ENCODE measurements at regions not wholly inside any gene's neighbourhood (a gene's known extent, or its start where the extent isn't known, plus 50 kb on each side); places are given as distances from the start of the nearest gene placed in this dataset.

DNA sequence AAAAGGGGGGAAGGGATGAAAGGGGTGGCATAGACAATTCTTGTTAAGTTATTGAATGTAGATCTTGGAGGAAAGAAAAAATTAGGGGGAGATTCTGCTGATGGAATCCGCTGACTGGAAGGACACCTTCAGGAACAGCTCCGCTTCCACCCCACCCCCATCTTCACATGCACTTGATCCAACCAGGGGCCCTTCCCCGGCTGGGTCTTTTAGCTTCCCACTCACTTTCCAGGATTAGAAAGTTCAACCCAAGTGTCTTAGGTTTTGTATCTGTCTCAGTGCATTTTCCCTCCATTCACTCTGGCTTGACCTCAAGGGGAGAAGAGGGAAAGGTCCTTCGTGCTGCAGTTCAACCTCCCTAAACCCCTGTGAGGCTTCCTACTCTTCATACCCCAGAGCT is 141.4 kb downstream of the IRS2 start:
- no peak for DNase-seq
- Histone ChIP-seq H4K91ac (ENCODE audit: low read depth, low read length) (no peak overlapping the region), H2AK5ac (ENCODE audit: low read length) (no peak overlapping the region), H3K4ac (ENCODE audit: low read depth, low read length) (no peak overlapping the region), H2BK12ac (ENCODE audit: low read length) (no peak overlapping the region), H3K27me3 (ENCODE audit: insufficient read depth, low read length) (no peaks in the 10 kb centered on the region), H3K14ac (ENCODE audit: low read length) (no peak overlapping the region), H3K4me3 (ENCODE audit: low read depth, low read length) (no peak overlapping the region), H3K36me3 (ENCODE audit: control insufficient read depth in 1 of 2, insufficient read depth in 2 of 2, low read length in 2 of 2) (no peaks in the 10 kb centered on the region), H3K4me1 (ENCODE audit: control insufficient read depth in 1 of 2, insufficient read depth in 2 of 2, low read length in 2 of 2) (peaks cover 0 to 3% of the 10 kb centered on the region in 2 experiments), H2AFZ (ENCODE audit: insufficient read depth, low read length, poor library complexity) (no peak overlapping the region), H3K9me3 (ENCODE audit: insufficient read depth, low read depth, low read length) (peaks cover 9% of the 10 kb centered on the region), H4K12ac (ENCODE audit: low read depth, low read length) (no peak overlapping the region), H3K23ac (ENCODE audit: low read length) (no peak overlapping the region), H3K18ac (ENCODE audit: low read length) (no peak overlapping the region), H3K4me2 (ENCODE audit: low read length) (no peak overlapping the region), H4K8ac (ENCODE audit: low read depth, low read length) (no peak overlapping the region), H3K79me1 (ENCODE audit: low read length) (no peaks in the 10 kb centered on the region), H3K79me2 (ENCODE audit: control insufficient read depth, insufficient read depth, low read length, poor library complexity) (no peaks in the 10 kb centered on the region), H3K9ac (ENCODE audit: low read length) (no peak overlapping the region), H3K27ac (ENCODE audit: low read depth, low read length) (no peak overlapping the region), H2BK5ac (ENCODE audit: low read depth, low read length, poor library complexity) (no peak overlapping the region), H2BK120ac (ENCODE audit: insufficient read depth, low read length, poor library complexity) (no peak overlapping the region)
- no CpG with 5 or more reads among the region's 4 CpGs for WGBS (ENCODE audit: extremely low coverage, insufficient coverage, insufficient read length)

DNA sequence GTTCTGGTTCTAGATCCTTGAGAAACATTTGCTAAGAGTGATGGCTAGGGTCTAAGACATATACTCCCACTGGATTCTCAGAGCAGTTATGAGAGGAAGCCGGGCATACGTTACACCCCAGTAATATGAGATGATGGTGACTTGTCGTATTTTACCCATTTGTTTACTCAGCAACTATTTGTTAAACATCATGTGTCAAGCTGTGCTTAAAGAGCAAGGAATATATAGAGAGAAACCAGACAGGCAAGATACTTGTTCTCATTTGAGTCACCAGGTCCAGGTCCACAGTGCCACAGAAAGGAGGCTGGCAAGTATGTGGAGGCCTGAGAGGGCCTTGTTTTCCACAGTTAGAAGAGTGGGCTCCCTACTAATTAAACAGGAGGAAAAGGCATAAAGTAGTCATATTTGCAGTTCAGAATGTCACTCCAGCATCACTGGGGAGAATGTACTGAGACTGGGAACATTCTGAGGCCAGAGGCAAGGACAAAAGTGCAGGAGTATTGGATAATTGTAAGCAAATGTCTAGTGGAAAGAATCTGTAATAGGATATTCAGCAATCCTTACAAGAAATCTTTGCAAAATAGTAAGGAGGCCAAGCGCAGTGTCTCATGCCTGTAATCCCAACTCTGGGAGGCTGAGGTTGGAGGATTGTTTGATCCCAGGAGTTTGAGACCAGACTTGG is 142.2 kb downstream of the IRS2 start:
- Histone ChIP-seq H3K9ac (ENCODE audit: low read length) (no peak overlapping the region), H2BK5ac (ENCODE audit: low read depth, low read length, poor library complexity) (no peak overlapping the region), H3K4me1 (ENCODE audit: control insufficient read depth in 1 of 2, insufficient read depth in 2 of 2, low read length in 2 of 2) (peaks cover 0 to 3% of the 10 kb centered on the region in 2 experiments), H3K4me3 (ENCODE audit: low read depth, low read length) (no peak overlapping the region), H4K8ac (ENCODE audit: low read depth, low read length) (no peak overlapping the region), H3K9me3 (ENCODE audit: insufficient read depth, low read depth, low read length) (peaks cover 11% of the 10 kb centered on the region), H2BK12ac (ENCODE audit: low read length) (no peak overlapping the region), H3K27me3 (ENCODE audit: insufficient read depth, low read length) (no peaks in the 10 kb centered on the region), H3K4me2 (ENCODE audit: low read length) (no peak overlapping the region), H4K12ac (ENCODE audit: low read depth, low read length) (no peak overlapping the region), H2BK120ac (ENCODE audit: insufficient read depth, low read length, poor library complexity) (no peak overlapping the region), H3K79me2 (ENCODE audit: control insufficient read depth, insufficient read depth, low read length, poor library complexity) (no peaks in the 10 kb centered on the region), H4K91ac (ENCODE audit: low read depth, low read length) (no peak overlapping the region), H3K79me1 (ENCODE audit: low read length) (no peaks in the 10 kb centered on the region), H2AK5ac (ENCODE audit: low read length) (no peak overlapping the region), H3K36me3 (ENCODE audit: control insufficient read depth in 1 of 2, insufficient read depth in 2 of 2, low read length in 2 of 2) (no peaks in the 10 kb centered on the region), H3K23ac (ENCODE audit: low read length) (no peak overlapping the region), H3K14ac (ENCODE audit: low read length) (no peak overlapping the region), H3K27ac (ENCODE audit: low read depth, low read length) (no peak overlapping the region), H2AFZ (ENCODE audit: insufficient read depth, low read length, poor library complexity) (no peak overlapping the region), H3K4ac (ENCODE audit: low read depth, low read length) (no peak overlapping the region), H3K18ac (ENCODE audit: low read length) (no peak overlapping the region)
- WGBS (ENCODE audit: extremely low coverage, insufficient coverage, insufficient read length), result no CpG with 5 or more reads among the region's 4 CpGs
- no peak for DNase-seq

DNA sequence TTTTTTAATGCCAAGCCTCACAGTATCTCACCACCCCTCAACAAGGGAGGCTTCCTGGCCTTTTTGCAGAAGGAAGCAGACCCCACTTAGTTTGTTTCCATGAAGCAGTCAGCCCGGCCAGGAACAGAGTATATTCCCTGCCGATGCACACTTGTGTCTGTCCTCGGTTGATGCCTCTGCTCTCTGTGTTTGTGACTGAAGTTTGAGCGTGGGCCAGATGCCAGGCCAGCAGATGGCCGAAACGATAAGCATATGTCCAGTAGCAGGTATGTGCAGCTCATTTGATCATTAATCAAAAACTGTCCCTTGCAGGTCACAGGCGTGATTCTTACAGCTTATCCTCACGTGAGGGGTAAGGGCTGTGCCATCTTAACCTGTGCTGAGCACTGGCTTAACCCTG is 144.0 kb downstream of the IRS2 start:
- no peak overlapping the region for H4K8ac ChIP-seq (ENCODE audit: low read depth, low read length)
- H3K4me2 ChIP-seq (ENCODE audit: low read length), result no peak overlapping the region
- no peak overlapping the region for H2BK120ac ChIP-seq (ENCODE audit: insufficient read depth, low read length, poor library complexity)
- peaks cover 0 to 3% of the 10 kb centered on the region in 2 experiments for H3K4me1 ChIP-seq (ENCODE audit: control insufficient read depth in 1 of 2, insufficient read depth in 2 of 2, low read length in 2 of 2)
- DNase-seq, result no peak
- H2BK5ac ChIP-seq (ENCODE audit: low read depth, low read length, poor library complexity), result no peak overlapping the region
- H3K27ac ChIP-seq (ENCODE audit: low read depth, low read length), result no peak overlapping the region
- no peak overlapping the region for H3K9ac ChIP-seq (ENCODE audit: low read length)
- no peak overlapping the region for H3K4ac ChIP-seq (ENCODE audit: low read depth, low read length)
- no peaks in the 10 kb centered on the region for H3K79me2 ChIP-seq (ENCODE audit: control insufficient read depth, insufficient read depth, low read length, poor library complexity)
- H3K36me3 ChIP-seq (ENCODE audit: control insufficient read depth in 1 of 2, insufficient read depth in 2 of 2, low read length in 2 of 2), result no peaks in the 10 kb centered on the region
- H2BK12ac ChIP-seq (ENCODE audit: low read length), result no peak overlapping the region
- no peak overlapping the region for H3K23ac ChIP-seq (ENCODE audit: low read length)
- no peak overlapping the region for H2AK5ac ChIP-seq (ENCODE audit: low read length)
- H3K27me3 ChIP-seq (ENCODE audit: insufficient read depth, low read length), result no peaks in the 10 kb centered on the region
- H4K91ac ChIP-seq (ENCODE audit: low read depth, low read length), result no peak overlapping the region
- WGBS (ENCODE audit: extremely low coverage, insufficient coverage, insufficient read length), result no CpG with 5 or more reads among the region's 8 CpGs
- peaks cover 11% of the 10 kb centered on the region for H3K9me3 ChIP-seq (ENCODE audit: insufficient read depth, low read depth, low read length)
- no peak overlapping the region for H3K18ac ChIP-seq (ENCODE audit: low read length)
- H3K79me1 ChIP-seq (ENCODE audit: low read length), result no peaks in the 10 kb centered on the region
- no peak overlapping the region for H2AFZ ChIP-seq (ENCODE audit: insufficient read depth, low read length, poor library complexity)
- no peak overlapping the region for H3K4me3 ChIP-seq (ENCODE audit: low read depth, low read length)
- no peak overlapping the region for H4K12ac ChIP-seq (ENCODE audit: low read depth, low read length)
- no peak overlapping the region for H3K14ac ChIP-seq (ENCODE audit: low read length)

DNA sequence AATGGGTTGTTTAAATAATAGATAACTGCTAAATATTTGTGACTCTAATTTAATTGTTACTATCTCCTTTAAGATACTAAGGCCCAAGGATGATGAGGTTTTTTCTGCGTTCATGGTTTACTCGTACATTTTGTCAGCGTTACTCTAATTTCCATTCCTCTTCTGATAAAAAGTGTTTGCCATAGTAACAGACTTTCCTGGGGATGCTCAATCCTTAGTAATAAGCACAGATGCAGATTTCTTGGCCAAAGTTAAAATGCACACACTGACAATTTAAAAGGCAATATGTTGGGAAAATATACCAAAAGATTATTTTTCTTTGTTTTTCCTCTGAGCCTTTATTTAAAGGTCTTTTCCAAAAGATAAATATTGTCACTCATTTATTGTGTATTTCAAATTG is 149.6 kb downstream of the IRS2 start:
- Histone ChIP-seq H3K4me1 (ENCODE audit: control insufficient read depth in 1 of 2, insufficient read depth in 2 of 2, low read length in 2 of 2) (no peaks in the 10 kb centered on the region), H3K27ac (ENCODE audit: low read depth, low read length) (no peak overlapping the region)
- WGBS (ENCODE audit: extremely low coverage, insufficient coverage, insufficient read length), result no CpG with 5 or more reads among the region's 3 CpGs

More for the DNA sequence above, 149.6 kb downstream of the IRS2 start:
- no peak for DNase-seq
- H3K18ac ChIP-seq (ENCODE audit: low read length), result no peak overlapping the region
- no peak overlapping the region for H3K4me2 ChIP-seq (ENCODE audit: low read length)
- H2BK120ac ChIP-seq (ENCODE audit: insufficient read depth, low read length, poor library complexity), result no peak overlapping the region
- no peak overlapping the region for H2BK12ac ChIP-seq (ENCODE audit: low read length)
- H3K27me3 ChIP-seq (ENCODE audit: insufficient read depth, low read length), result no peaks in the 10 kb centered on the region
- no peak overlapping the region for H2BK5ac ChIP-seq (ENCODE audit: low read depth, low read length, poor library complexity)
- no peak overlapping the region for H2AK5ac ChIP-seq (ENCODE audit: low read length)
- no peaks in the 10 kb centered on the region for H3K79me2 ChIP-seq (ENCODE audit: control insufficient read depth, insufficient read depth, low read length, poor library complexity)
- H3K23ac ChIP-seq (ENCODE audit: low read length), result no peak overlapping the region
- H3K9ac ChIP-seq (ENCODE audit: low read length), result no peak overlapping the region
- no peak overlapping the region for H3K4me3 ChIP-seq (ENCODE audit: low read depth, low read length)
- no peak overlapping the region for H4K91ac ChIP-seq (ENCODE audit: low read depth, low read length)
- H3K4ac ChIP-seq (ENCODE audit: low read depth, low read length), result no peak overlapping the region
- H3K36me3 ChIP-seq (ENCODE audit: control insufficient read depth in 1 of 2, insufficient read depth in 2 of 2, low read length in 2 of 2), result no peaks in the 10 kb centered on the region
- H4K8ac ChIP-seq (ENCODE audit: low read depth, low read length), result no peak overlapping the region
- no peak overlapping the region for H3K14ac ChIP-seq (ENCODE audit: low read length)
- H2AFZ ChIP-seq (ENCODE audit: insufficient read depth, low read length, poor library complexity), result no peak overlapping the region
- H3K79me1 ChIP-seq (ENCODE audit: low read length), result no peaks in the 10 kb centered on the region
- H4K12ac ChIP-seq (ENCODE audit: low read depth, low read length), result no peak overlapping the region
- peaks cover 15% of the 10 kb centered on the region for H3K9me3 ChIP-seq (ENCODE audit: insufficient read depth, low read depth, low read length)

Measured in trophoblast cell (in vitro differentiated cells and primary cell).